Activated CD8-positive, alpha-beta memory T cell treated with anti-CD3 and anti-CD28 coated beads for 1 hour (primary cell): ENCODE measurements at regions not wholly inside any gene's neighbourhood (a gene's known extent, or its start where the extent isn't known, plus 50 kb on each side); places are given as distances from the start of the nearest gene placed in this dataset.

ENCODE experiments used
- DNase-seq, 2 donors: peaks; one replicate each; pipeline ENCODE4 v3.0.0-alpha.2; 2020; ENCODE audit warnings: low read depth in 1 of 2; ENCODE audit errors: extremely low read depth in 1 of 2

GRCh38 chr11:112398798-112399478 lies 138.3 kb upstream of the PLET1 start:
- DNase-seq, result no peak

GRCh38 chr11:112400476-112401014 lies 139.9 kb upstream of the PLET1 start:
- no peak for DNase-seq

GRCh38 chr11:112401036-112401769 lies 140.5 kb upstream of the PLET1 start:
- DNase-seq, result no peak

GRCh38 chr11:112403432-112403831 lies 142.8 kb upstream of the PLET1 start:
- no peak for DNase-seq

- DNase-seq, result no peak
Measured at GRCh38 chr11:112404112-112404511, 143.5 kb upstream of the PLET1 start.

- no peak for DNase-seq
Measured at GRCh38 chr11:112408517-112408916, 147.9 kb upstream of the PLET1 start.

GRCh38 chr11:112410325-112410724 lies 149.7 kb upstream of the PLET1 start:
- no peak for DNase-seq

GRCh38 chr11:112412383-112412782 lies 151.7 kb upstream of the PLET1 start:
- no peak for DNase-seq

- no peak for DNase-seq
Measured at GRCh38 chr11:112417339-112417738, 156.7 kb upstream of the PLET1 start.

GRCh38 chr11:112418438-112418837 lies 157.8 kb upstream of the PLET1 start:
- no peak for DNase-seq

- DNase-seq, result no peak
Measured at GRCh38 chr11:112421879-112422278, 161.2 kb upstream of the PLET1 start.

GRCh38 chr11:112425121-112425520 lies 164.5 kb upstream of the PLET1 start:
- no peak for DNase-seq

- DNase-seq, result no peak
Measured at GRCh38 chr11:112437096-112437495, 176.4 kb upstream of the PLET1 start.

- no peak for DNase-seq
Measured at GRCh38 chr11:112439614-112440013, 179.0 kb upstream of the PLET1 start.

GRCh38 chr11:112440518-112440917 lies 179.9 kb upstream of the PLET1 start:
- no peak for DNase-seq

- DNase-seq, result no peak
Measured at GRCh38 chr11:112448168-112448567, 187.5 kb upstream of the PLET1 start.

- no peak for DNase-seq
Measured at GRCh38 chr11:112448806-112449205, 188.1 kb upstream of the PLET1 start.

GRCh38 chr11:112451250-112451649 lies 190.6 kb upstream of the PLET1 start:
- DNase-seq, result no peak

GRCh38 chr11:112453601-112454577 lies 193.2 kb upstream of the PLET1 start:
- DNase-seq, result no peak

GRCh38 chr11:112454841-112455240 lies 194.2 kb upstream of the PLET1 start:
- no peak for DNase-seq

GRCh38 chr11:112455791-112456190 lies 195.1 kb upstream of the PLET1 start:
- DNase-seq, result no peak
